IMR-90 (cell line): ENCODE measurements at regions not wholly inside any gene's neighbourhood (a gene's known extent, or its start where the extent isn't known, plus 50 kb on each side); places are given as distances from the start of the nearest gene placed in this dataset.

ENCODE experiments used
- ATAC-seq: fragments of 200-7000 bp; cut with Tn5 transposase; 2 replicates; pipeline ENCODE4 v1.9.1; 2020; ENCODE audit warnings: low read depth, mild to moderate bottlenecking, moderate library complexity
- BruUV-seq: library from RNA; stranded (reverse); fragments of 400-500 nt; replicated peaks from 2 replicates; lab custom pipeline; 2021; lab: Mats Ljungman, UMichigan
- CTCF ChIA-PET: fragments of 300-600 bp; formaldehyde crosslinking; extraction: SDS; loops from one replicate; lab custom pipeline; 2021; ENCODE audit warnings: antibody characterized with exemption; lab: Yijun Ruan, JAX
- POLR2A ChIA-PET: fragments of 300-600 bp; sonication (Branson Sonifier 250); formaldehyde crosslinking; loops from one replicate; lab custom pipeline; 2022; ENCODE audit warnings: antibody characterized with exemption; ENCODE audit not compliant: unreplicated experiment; lab: Charles Lee
- DNase-seq: peaks from one replicate; pipeline ENCODE4 v3.0.0; 2013
- H2AFZ ChIP-seq: replicated peaks from 2 replicates; pipeline ENCODE3; 2013; ENCODE audit warnings: low read length, mild to moderate bottlenecking; ENCODE audit not compliant: poor library complexity
- H2AK5ac ChIP-seq: 2 replicates; pipeline ENCODE4 v1.6.1; 2013; ENCODE audit warnings: low read depth, low read length, inconsistent platforms
- H2AK9ac ChIP-seq: replicated peaks from 2 replicates; pipeline ENCODE3; 2013; ENCODE audit warnings: mild to moderate bottlenecking, low read depth, low read length, moderate library complexity; ENCODE audit not compliant: poor library complexity
- H2BK120ac ChIP-seq: 2 replicates; pipeline ENCODE4 v1.6.1; 2013; ENCODE audit warnings: low read depth, low read length, inconsistent platforms
- H2BK15ac ChIP-seq: 3 replicates; pipeline ENCODE4 v1.6.1; 2013; ENCODE audit warnings: low read depth, low read length, inconsistent platforms
- H2BK20ac ChIP-seq: 2 replicates; pipeline ENCODE4 v1.6.1; 2013; ENCODE audit warnings: low read depth, mild to moderate bottlenecking, inconsistent platforms, low read length, moderate library complexity
- H2BK5ac ChIP-seq: 2 replicates; pipeline ENCODE4 v1.6.1; 2013; ENCODE audit warnings: mild to moderate bottlenecking, low read depth, low read length, inconsistent platforms; ENCODE audit not compliant: poor library complexity, severe bottlenecking
- H3K14ac ChIP-seq: replicated peaks from 2 replicates; pipeline ENCODE4 v1.6.1; 2013; ENCODE audit warnings: low read depth, low read length, inconsistent platforms
- H3K18ac ChIP-seq: 2 replicates; pipeline ENCODE4 v1.6.1; 2013; ENCODE audit warnings: low read depth, low read length, control low read depth
- H3K23ac ChIP-seq: 2 replicates; pipeline ENCODE4 v1.6.1; 2013; ENCODE audit warnings: low read depth, low read length, inconsistent platforms
- H3K27ac ChIP-seq: 2 replicates; pipeline ENCODE4 v1.5.1; 2013; ENCODE audit warnings: mild to moderate bottlenecking, control low read depth, low read length; ENCODE audit not compliant: insufficient read depth
- H3K27me3 ChIP-seq: 2 replicates; pipeline ENCODE4 v1.6.1; 2013; ENCODE audit warnings: low read length; ENCODE audit not compliant: control insufficient read depth, insufficient read depth
- H3K36me3 ChIP-seq: 2 replicates; pipeline ENCODE4 v1.6.1; 2013; ENCODE audit warnings: low read length, mixed read lengths; ENCODE audit not compliant: control insufficient read depth, insufficient read depth
- H3K4ac ChIP-seq: 2 replicates; pipeline ENCODE4 v1.6.1; 2013; ENCODE audit warnings: low read depth, low read length, inconsistent platforms
- H3K4me1 ChIP-seq: 2 replicates; pipeline ENCODE4 v1.6.1; 2013; ENCODE audit warnings: low read length, mixed read lengths; ENCODE audit not compliant: control insufficient read depth, insufficient read depth
- H3K4me2 ChIP-seq: 2 replicates; pipeline ENCODE4 v1.6.1; 2013; ENCODE audit warnings: low read depth, mild to moderate bottlenecking, control low read depth, low read length, moderate library complexity
- H3K4me3 ChIP-seq: 2 replicates; pipeline ENCODE4 v1.5.1; 2013; ENCODE audit warnings: low read depth, mild to moderate bottlenecking, control low read depth, low read length, moderate library complexity; ENCODE audit not compliant: insufficient read depth
- H3K56ac ChIP-seq: 2 replicates; pipeline ENCODE4 v1.6.1; 2013; ENCODE audit warnings: low read length, inconsistent platforms; ENCODE audit not compliant: insufficient read depth; ENCODE audit errors: extremely low read depth
- H3K79me1 ChIP-seq, 2 experiments: 2 replicates each; pipeline ENCODE4 v1.6.1; 2013; ENCODE audit warnings: low read length in 2 of 2, inconsistent platforms in 1 of 2, low read depth in 1 of 2
- H3K9ac ChIP-seq: 2 replicates; pipeline ENCODE4 v1.6.1; 2013; ENCODE audit warnings: low read depth, low read length, control low read depth
- H3K9me1 ChIP-seq: 2 replicates; pipeline ENCODE4 v1.6.1; 2013; ENCODE audit warnings: low read length, inconsistent platforms; ENCODE audit not compliant: insufficient read depth
- H3K9me3 ChIP-seq: 2 replicates; pipeline ENCODE4 v1.6.1; 2013; ENCODE audit warnings: low read length; ENCODE audit not compliant: control insufficient read depth, insufficient read depth
- H4K20me1 ChIP-seq: 2 replicates; pipeline ENCODE4 v1.6.1; 2013; ENCODE audit warnings: low read length, inconsistent platforms; ENCODE audit not compliant: insufficient read depth
- H4K5ac ChIP-seq: 2 replicates; pipeline ENCODE4 v1.6.1; 2013; ENCODE audit warnings: mild to moderate bottlenecking, low read depth, low read length, control low read depth
- H4K8ac ChIP-seq, 2 experiments: 2 replicates each; pipeline ENCODE4 v1.6.1; 2013; ENCODE audit warnings: low read depth in 2 of 2, low read length in 2 of 2, control low read depth in 1 of 2, inconsistent platforms in 1 of 2
- H4K91ac ChIP-seq: 2 replicates; pipeline ENCODE4 v1.6.1; 2013; ENCODE audit warnings: low read depth, low read length, inconsistent platforms; ENCODE audit not compliant: insufficient read depth
- BHLHE40 ChIP-seq: fragments of 150-350 bp; IDR thresholded peaks from 2 replicates; pipeline ENCODE4 v1.6.1; 2016; ENCODE audit warnings: mild to moderate bottlenecking, low read depth, low read length
- MXI1 ChIP-seq: IDR thresholded peaks from 2 replicates; pipeline ENCODE4 v1.6.1; 2012; ENCODE audit warnings: low read depth, mild to moderate bottlenecking, low read length, moderate library complexity, borderline replicate concordance
- RAD21 ChIP-seq: IDR thresholded peaks from 2 replicates; pipeline ENCODE4 v1.6.1; 2012; ENCODE audit warnings: low read length, improper control_type of control experiment
- WGBS, 2 experiments: methylation state at CpG; one replicate each; pipeline versions ENCODE4 v1.1.5 to v1.1.7; 2013; ENCODE audit warnings: missing lambda C conversion rate in 2 of 2; ENCODE audit not compliant: insufficient read length in 1 of 2; ENCODE audit errors: extremely low coverage in 2 of 2; 5-methylcytosine and 5-hydroxymethylcytosine counted together
- dilution Hi-C: fragments of 300-500 bp; cut with HindIII; formaldehyde crosslinking; loops from one replicate; pipeline ENCODE4 v1.14.3; 2018; ENCODE audit warnings: low sequenced_read_pairs; ENCODE audit not compliant: unreplicated experiment
- in situ Hi-C: fragments of 300-500 bp; cut with MboI; formaldehyde crosslinking; loops from 3 replicates; pipeline ENCODE4 v1.14.3; 2019; ENCODE audit warnings: low sequenced_read_pairs, inconsistent platforms, mixed read lengths
- intact Hi-C: fragments of 100-400 bp; cut with micrococcal nuclease; formaldehyde crosslinking; loops from 2 replicates; pipeline ENCODE4 v1.10.0; 2022
- TF ChIP-seq, protein P1 (sequence below): fragments of 150-350 bp; IDR thresholded peaks from 2 replicates; pipeline ENCODE4 v1.6.1; 2017; ENCODE audit warnings: mild to moderate bottlenecking, antibody characterized with exemption, low read length, low read depth

DNA sequence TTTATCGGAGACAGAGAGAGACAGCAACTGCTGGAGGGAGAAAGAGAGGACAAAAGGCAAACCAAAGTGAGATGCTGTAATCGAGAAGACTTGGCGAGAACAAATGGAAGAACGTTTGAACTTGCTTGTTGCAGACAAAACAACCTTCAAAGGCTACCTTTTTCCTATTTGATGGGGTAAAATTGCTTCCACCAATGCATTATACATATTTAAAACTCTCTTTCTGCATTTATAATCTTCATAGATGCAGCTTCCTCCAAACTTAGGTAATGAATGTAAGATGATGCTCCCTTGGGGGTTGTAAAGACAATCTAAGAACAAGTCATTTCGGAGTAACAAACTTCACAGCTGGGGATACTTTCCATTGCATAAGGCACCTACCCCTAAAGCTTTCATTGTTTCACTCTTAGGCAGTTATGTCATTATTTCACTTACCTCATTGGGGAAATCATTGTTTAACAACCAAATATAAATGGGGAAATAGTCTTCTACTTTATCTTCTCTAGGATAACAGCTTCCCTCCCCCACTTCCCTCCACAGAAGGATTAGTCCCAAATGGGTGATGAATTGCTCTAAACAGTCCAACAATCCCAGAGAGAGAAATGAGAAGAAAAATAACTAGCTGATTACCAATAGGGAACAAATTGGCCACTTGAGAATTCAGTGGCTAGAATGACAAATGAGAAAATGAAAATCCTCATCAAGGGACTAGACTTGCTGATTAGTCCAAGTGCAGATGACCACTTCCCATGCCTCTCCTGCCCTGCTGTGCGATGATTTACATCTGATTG, 269.8 kb upstream of the ADAMTS9 start:
- no peak for ATAC-seq
- Histone ChIP-seq H3K9ac (no peak overlapping the region), H3K23ac (no peak overlapping the region), H2BK15ac (no peak overlapping the region), H2AK9ac (no peak overlapping the region), H3K4me1 (no peaks in the 10 kb centered on the region), H4K91ac (no peak overlapping the region), H3K18ac (no peak overlapping the region), H3K27me3 (no peaks in the 10 kb centered on the region; the same call in none of the 2 replicates), H2BK5ac (no peak overlapping the region), H3K56ac (no peak overlapping the region), H3K9me3 (no peaks in the 10 kb centered on the region), H3K14ac (no peak overlapping the region), H2BK20ac (no peak overlapping the region), H3K79me1 (no peaks in the 10 kb centered on the region), H4K5ac (no peak overlapping the region), H2BK120ac (no peak overlapping the region), H2AK5ac (no peak overlapping the region), H2AFZ (no peak overlapping the region), H4K20me1 (no peaks in the 10 kb centered on the region), H3K4me3 (no peak overlapping the region), H4K8ac (no peak overlapping the region), H3K4me2 (no peak overlapping the region), H3K9me1 (no peaks in the 10 kb centered on the region), H3K4ac (no peak overlapping the region), H3K27ac (no peak overlapping the region), H3K36me3 (no peaks in the 10 kb centered on the region)
- 80% methylated on average over 1 of the region's 6 CpGs; no CpG with 5 or more reads in 1 of the 2 experiments for WGBS, 2 experiments
- dilution Hi-C loops: no loop called here
- in situ Hi-C loops: no loop called here
- no peak for DNase-seq
- intact Hi-C loops: no loop called here
- BruUV-seq: no TSS peak
- ChIA-PET CTCF (no interaction called here), POLR2A (no interaction called here)
- TF ChIP-seq MXI1: no peak
- TF ChIP-seq BHLHE40: no peak
- no peak for TF ChIP-seq RAD21
- TF ChIP-seq, protein P1, sequence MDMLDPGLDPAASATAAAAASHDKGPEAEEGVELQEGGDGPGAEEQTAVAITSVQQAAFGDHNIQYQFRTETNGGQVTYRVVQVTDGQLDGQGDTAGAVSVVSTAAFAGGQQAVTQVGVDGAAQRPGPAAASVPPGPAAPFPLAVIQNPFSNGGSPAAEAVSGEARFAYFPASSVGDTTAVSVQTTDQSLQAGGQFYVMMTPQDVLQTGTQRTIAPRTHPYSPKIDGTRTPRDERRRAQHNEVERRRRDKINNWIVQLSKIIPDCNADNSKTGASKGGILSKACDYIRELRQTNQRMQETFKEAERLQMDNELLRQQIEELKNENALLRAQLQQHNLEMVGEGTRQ: no peak
